ENCODE measurements at regions not wholly inside any gene's neighbourhood (a gene's known extent, or its start where the extent isn't known, plus 50 kb on each side); places are given as distances from the start of the nearest gene placed in this dataset.

DNA sequence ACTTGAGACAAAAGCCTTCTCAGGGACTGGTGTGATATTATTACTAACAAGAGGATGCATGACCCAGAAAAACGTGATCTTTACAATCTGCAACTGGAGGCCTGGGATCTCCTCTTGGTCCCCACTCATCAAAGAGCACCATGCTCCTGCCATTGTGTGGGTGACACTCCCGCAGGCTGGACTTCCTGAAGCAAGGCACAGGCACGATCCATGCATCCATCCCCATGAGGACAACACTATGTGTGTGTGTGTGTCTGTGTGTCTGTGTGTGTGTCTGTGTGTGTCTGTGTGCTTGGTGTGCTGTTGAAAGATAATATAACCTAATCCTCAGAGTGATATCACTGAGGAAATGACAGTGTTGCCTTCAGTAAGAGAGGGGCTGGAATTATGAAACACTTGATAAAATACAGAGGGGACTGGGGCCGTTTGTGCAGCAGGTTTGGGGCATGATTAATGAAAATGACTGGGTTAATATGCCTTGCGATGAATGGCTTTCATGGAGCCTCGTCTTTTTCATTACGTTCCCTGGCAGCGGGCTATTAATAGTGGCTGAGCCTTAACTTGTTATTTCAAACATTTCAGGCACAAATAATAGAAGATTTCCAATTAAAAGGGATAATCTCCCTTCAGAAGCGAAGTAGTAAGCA, 180.8 kb upstream of the TCERG1L start:
- TF ChIP-seq POLR2A (IDR thresholded peaks at IDR 0.05): no peak
- TF ChIP-seq, protein P1, sequence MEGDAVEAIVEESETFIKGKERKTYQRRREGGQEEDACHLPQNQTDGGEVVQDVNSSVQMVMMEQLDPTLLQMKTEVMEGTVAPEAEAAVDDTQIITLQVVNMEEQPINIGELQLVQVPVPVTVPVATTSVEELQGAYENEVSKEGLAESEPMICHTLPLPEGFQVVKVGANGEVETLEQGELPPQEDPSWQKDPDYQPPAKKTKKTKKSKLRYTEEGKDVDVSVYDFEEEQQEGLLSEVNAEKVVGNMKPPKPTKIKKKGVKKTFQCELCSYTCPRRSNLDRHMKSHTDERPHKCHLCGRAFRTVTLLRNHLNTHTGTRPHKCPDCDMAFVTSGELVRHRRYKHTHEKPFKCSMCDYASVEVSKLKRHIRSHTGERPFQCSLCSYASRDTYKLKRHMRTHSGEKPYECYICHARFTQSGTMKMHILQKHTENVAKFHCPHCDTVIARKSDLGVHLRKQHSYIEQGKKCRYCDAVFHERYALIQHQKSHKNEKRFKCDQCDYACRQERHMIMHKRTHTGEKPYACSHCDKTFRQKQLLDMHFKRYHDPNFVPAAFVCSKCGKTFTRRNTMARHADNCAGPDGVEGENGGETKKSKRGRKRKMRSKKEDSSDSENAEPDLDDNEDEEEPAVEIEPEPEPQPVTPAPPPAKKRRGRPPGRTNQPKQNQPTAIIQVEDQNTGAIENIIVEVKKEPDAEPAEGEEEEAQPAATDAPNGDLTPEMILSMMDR (IDR thresholded peaks at IDR 0.05): no peak
- intact Hi-C loops (cut with DNase I; ENCODE audit: low total_unique reads): no loop called here

DNA sequence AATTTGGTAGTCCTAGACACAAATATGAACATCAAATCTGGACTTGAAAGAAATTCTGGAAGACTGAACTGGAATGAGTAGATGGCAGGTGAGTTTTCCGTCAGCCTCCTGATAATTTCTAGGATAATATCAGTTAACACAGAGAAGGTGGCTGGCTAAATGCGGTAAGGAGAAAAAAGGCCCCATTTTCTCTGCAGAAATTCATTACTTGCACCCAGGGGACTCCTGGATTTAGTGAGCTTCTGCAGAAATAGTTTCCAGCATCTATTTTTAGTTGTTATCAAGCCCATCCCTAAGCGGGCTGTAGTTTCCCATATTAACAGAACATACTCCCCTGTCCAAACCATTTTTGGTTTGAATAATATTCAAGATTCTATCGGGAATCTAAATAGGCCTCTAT, 181.9 kb upstream of the TCERG1L start:
- no peak for DNase-seq (ENCODE audit: low spot score in 2 of 2)
- TF ChIP-seq, protein P1 (IDR thresholded peaks at IDR 0.05): no peak
- no peak for TF ChIP-seq POLR2A (IDR thresholded peaks at IDR 0.05)
- intact Hi-C loops (cut with DNase I; ENCODE audit: low total_unique reads): no loop called here
- WGBS, 2 donors: 79 to 85% methylated on average over 4 of the region's 4 CpGs
- no peak overlapping the region for H3K4me3 ChIP-seq (ENCODE audit: low read depth, poor library complexity, severe bottlenecking)

More for the DNA sequence above, 180.8 kb upstream of the TCERG1L start:
- no peak for DNase-seq (ENCODE audit: low spot score in 2 of 2)
- 62 to 68% methylated on average over 9 of the region's 9 CpGs for WGBS, 2 donors
- H3K4me3 ChIP-seq (ENCODE audit: low read depth, poor library complexity, severe bottlenecking): no peak overlapping the region

DNA sequence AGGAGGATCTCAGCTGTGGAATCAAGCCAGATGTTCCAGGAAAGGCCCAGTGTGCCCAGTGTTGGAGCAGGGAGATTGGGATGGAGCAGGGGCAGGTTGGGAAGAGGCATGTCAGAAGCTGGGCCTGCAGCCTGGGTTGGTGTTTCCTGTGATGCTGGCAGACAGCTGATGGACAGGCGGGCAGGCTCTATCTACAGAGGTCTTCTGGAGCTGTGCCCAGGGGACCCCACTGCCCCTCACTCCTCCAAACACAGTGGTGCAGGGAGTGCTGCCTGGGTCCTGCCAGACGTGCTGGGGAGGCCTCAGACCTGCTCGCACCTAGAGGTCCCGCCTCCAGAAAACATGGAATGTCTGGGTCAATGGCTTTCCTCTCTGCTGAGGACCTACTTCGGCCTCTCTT, 182.9 kb upstream of the TCERG1L start:
- 81 to 91% methylated on average over 5 of the region's 5 CpGs for WGBS, 2 donors
- TF ChIP-seq POLR2A (IDR thresholded peaks at IDR 0.05): no peak
- TF ChIP-seq, protein P1 (IDR thresholded peaks at IDR 0.05): no peak
- H3K4me3 ChIP-seq (ENCODE audit: low read depth, poor library complexity, severe bottlenecking): no peak overlapping the region
- DNase-seq (ENCODE audit: low spot score in 2 of 2): peak in 1 of 2 donors; percentile 56
- intact Hi-C loops (cut with DNase I; ENCODE audit: low total_unique reads): no loop called here

DNA sequence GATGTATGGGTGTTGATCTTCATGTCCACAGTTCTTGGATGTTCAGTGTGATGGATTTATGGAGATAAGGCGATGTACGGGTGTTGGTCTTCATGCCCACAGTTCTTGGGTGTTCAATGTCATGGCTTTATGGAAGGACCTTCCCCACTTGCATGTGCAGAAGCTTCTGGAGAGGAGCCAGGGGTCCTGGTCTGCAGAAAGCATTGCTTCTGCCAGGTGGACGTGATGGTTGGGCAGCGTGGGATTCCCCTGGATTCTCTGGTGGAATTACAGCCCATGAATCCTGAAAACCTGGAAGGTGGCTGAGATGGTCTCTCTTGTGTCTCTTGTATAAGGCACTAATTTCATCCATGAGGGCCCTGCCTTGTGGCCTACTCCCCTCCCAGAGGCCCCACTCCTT, 183.7 kb upstream of the TCERG1L start:
- DNase-seq (ENCODE audit: low spot score in 2 of 2): peak in 1 of 2 donors; percentile 61
- TF ChIP-seq, protein P1 (IDR thresholded peaks at IDR 0.05): no peak
- TF ChIP-seq POLR2A (IDR thresholded peaks at IDR 0.05): no peak
- intact Hi-C loops (cut with DNase I; ENCODE audit: low total_unique reads): no loop called here
- H3K4me3 ChIP-seq (ENCODE audit: low read depth, poor library complexity, severe bottlenecking): no peak overlapping the region
- WGBS, 2 donors: 70 to 72% methylated on average over 4 of the region's 4 CpGs

DNA sequence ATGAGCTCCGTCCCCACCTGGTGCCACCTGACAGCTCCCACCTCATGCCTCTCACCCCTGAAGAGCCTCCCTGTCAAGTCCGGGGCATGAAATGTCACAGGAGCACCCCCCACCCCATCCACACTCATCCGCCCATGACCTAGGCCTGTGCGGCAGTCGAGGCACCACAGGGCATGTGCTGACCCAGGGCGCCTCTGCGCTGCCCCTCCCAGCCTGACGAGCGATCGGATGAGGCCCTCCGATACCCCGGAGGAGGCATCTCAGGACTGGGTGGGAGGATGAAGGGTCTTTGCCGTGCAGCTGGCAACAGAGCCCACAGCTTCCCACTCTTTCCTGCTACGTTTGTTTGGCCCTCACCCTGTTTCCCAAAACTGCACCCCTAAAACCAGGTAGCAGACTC, 184.4 kb upstream of the TCERG1L start:
- intact Hi-C loops (cut with DNase I; ENCODE audit: low total_unique reads): no loop called here
- H3K4me3 ChIP-seq (ENCODE audit: low read depth, poor library complexity, severe bottlenecking): no peak overlapping the region
- peak in 1 of 2 donors; percentile 57 for DNase-seq (ENCODE audit: low spot score in 2 of 2)
- WGBS, 2 donors: 92 to 95% methylated on average over 14 of the region's 14 CpGs
- no peak for TF ChIP-seq POLR2A (IDR thresholded peaks at IDR 0.05)
- TF ChIP-seq, protein P1 (IDR thresholded peaks at IDR 0.05): no peak
